Ovary (tissue), 3 donors: ENCODE measurements at regions not wholly inside any gene's neighbourhood (a gene's known extent, or its start where the extent isn't known, plus 50 kb on each side); places are given as distances from the start of the nearest gene placed in this dataset.

Experiments used
- POLR2A ChIP-seq: fragments of 450-650 bp; IDR thresholded peaks from one replicate; pipeline ENCODE4 v1.6.1; 2017; ENCODE audit warnings: antibody characterized with exemption, mild to moderate bottlenecking, moderate library complexity
- TF ChIP-seq, protein P1 (sequence below), 3 donors: fragments of 450-650 bp in 2 of 3; fragments of 200-600 bp in 1 of 3; IDR thresholded peaks; one replicate each; pipeline versions ENCODE4 v1.5.1 to v1.8.0; 2016 to 2022; ENCODE audit warnings: antibody characterized with exemption in 3 of 3, mild to moderate bottlenecking in 1 of 3
- donor health status: DM: no; HTN: no; CAD: no.

GRCh38 chr5:96243203-96243602 lies 189.8 kb downstream of the PCSK1 start:
- TF ChIP-seq, protein P1, sequence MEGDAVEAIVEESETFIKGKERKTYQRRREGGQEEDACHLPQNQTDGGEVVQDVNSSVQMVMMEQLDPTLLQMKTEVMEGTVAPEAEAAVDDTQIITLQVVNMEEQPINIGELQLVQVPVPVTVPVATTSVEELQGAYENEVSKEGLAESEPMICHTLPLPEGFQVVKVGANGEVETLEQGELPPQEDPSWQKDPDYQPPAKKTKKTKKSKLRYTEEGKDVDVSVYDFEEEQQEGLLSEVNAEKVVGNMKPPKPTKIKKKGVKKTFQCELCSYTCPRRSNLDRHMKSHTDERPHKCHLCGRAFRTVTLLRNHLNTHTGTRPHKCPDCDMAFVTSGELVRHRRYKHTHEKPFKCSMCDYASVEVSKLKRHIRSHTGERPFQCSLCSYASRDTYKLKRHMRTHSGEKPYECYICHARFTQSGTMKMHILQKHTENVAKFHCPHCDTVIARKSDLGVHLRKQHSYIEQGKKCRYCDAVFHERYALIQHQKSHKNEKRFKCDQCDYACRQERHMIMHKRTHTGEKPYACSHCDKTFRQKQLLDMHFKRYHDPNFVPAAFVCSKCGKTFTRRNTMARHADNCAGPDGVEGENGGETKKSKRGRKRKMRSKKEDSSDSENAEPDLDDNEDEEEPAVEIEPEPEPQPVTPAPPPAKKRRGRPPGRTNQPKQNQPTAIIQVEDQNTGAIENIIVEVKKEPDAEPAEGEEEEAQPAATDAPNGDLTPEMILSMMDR (IDR thresholded peaks at IDR 0.05): no peak
- TF ChIP-seq POLR2A: no peak
